ENCODE measurements at regions not wholly inside any gene's neighbourhood (a gene's known extent, or its start where the extent isn't known, plus 50 kb on each side); places are given as distances from the start of the nearest gene placed in this dataset.

GRCh38 chr15:70283511-70283910, 185.8 kb upstream of the TLE3 start:
- Histone ChIP-seq H3K27me3 (ENCODE audit: insufficient read depth, low read length) (no peaks in the 10 kb centered on the region), H3K9me3 (ENCODE audit: insufficient read depth, low read depth, low read length) (no peaks in the 10 kb centered on the region), H3K36me3 (ENCODE audit: insufficient read depth, low read length) (no peaks in the 10 kb centered on the region), H3K4me1 (ENCODE audit: insufficient read depth, low read length) (peaks cover 14% of the 10 kb centered on the region), H3K4me3 (ENCODE audit: low read length) (no peak overlapping the region), H3K27ac (ENCODE audit: low read depth, low read length) (no peak overlapping the region), H3K9ac (ENCODE audit: low read depth, low read length) (no peak overlapping the region)
- WGBS, result 89% methylated on average over 1 of the region's 1 CpG

- Histone ChIP-seq H3K9me3 (ENCODE audit: insufficient read depth, low read depth, low read length) (no peaks in the 10 kb centered on the region), H3K27ac (ENCODE audit: low read depth, low read length) (no peak overlapping the region)
- 82% methylated on average over 4 of the region's 4 CpGs for WGBS
These were observed 184.1 kb upstream of the TLE3 start for GRCh38 chr15:70281811-70282307.

GRCh38 chr15:70281261-70281810, 183.6 kb upstream of the TLE3 start:
- Histone ChIP-seq H3K36me3 (ENCODE audit: insufficient read depth, low read length) (no peaks in the 10 kb centered on the region), H3K27ac (ENCODE audit: low read depth, low read length) (no peak overlapping the region), H3K9ac (ENCODE audit: low read depth, low read length) (no peak overlapping the region), H3K4me1 (ENCODE audit: insufficient read depth, low read length) (peaks cover 13% of the 10 kb centered on the region), H3K4me3 (ENCODE audit: low read length) (no peak overlapping the region), H3K27me3 (ENCODE audit: insufficient read depth, low read length) (no peaks in the 10 kb centered on the region), H3K9me3 (ENCODE audit: insufficient read depth, low read depth, low read length) (no peaks in the 10 kb centered on the region)
- 94% methylated on average over 3 of the region's 3 CpGs for WGBS

More at GRCh38 chr15:70281811-70282307, 184.1 kb upstream of the TLE3 start:
- no peaks in the 10 kb centered on the region for H3K36me3 ChIP-seq (ENCODE audit: insufficient read depth, low read length)
- H3K9ac ChIP-seq (ENCODE audit: low read depth, low read length), result no peak overlapping the region
- no peak overlapping the region for H3K4me3 ChIP-seq (ENCODE audit: low read length)
- H3K27me3 ChIP-seq (ENCODE audit: insufficient read depth, low read length), result no peaks in the 10 kb centered on the region
- H3K4me1 ChIP-seq (ENCODE audit: insufficient read depth, low read length), result peaks cover 14% of the 10 kb centered on the region

- Histone ChIP-seq H3K27me3 (ENCODE audit: insufficient read depth, low read length) (no peaks in the 10 kb centered on the region), H3K9ac (ENCODE audit: low read depth, low read length) (no peak overlapping the region), H3K27ac (ENCODE audit: low read depth, low read length) (no peak overlapping the region), H3K36me3 (ENCODE audit: insufficient read depth, low read length) (no peaks in the 10 kb centered on the region), H3K9me3 (ENCODE audit: insufficient read depth, low read depth, low read length) (no peaks in the 10 kb centered on the region), H3K4me3 (ENCODE audit: low read length) (no peak overlapping the region), H3K4me1 (ENCODE audit: insufficient read depth, low read length) (peaks cover 8% of the 10 kb centered on the region)
- WGBS, result 85% methylated on average over 6 of the region's 6 CpGs
These were observed 183.1 kb upstream of the TLE3 start for GRCh38 chr15:70280781-70281180.

GRCh38 chr15:70279096-70279495, 181.4 kb upstream of the TLE3 start:
- H3K9me3 ChIP-seq (ENCODE audit: insufficient read depth, low read depth, low read length), result no peaks in the 10 kb centered on the region
- H3K9ac ChIP-seq (ENCODE audit: low read depth, low read length), result no peak overlapping the region
- no peak overlapping the region for H3K4me3 ChIP-seq (ENCODE audit: low read length)
- H3K27me3 ChIP-seq (ENCODE audit: insufficient read depth, low read length), result no peaks in the 10 kb centered on the region
- no peaks in the 10 kb centered on the region for H3K4me1 ChIP-seq (ENCODE audit: insufficient read depth, low read length)
- 87% methylated on average over 6 of the region's 6 CpGs for WGBS
- H3K27ac ChIP-seq (ENCODE audit: low read depth, low read length), result no peak overlapping the region
- no peaks in the 10 kb centered on the region for H3K36me3 ChIP-seq (ENCODE audit: insufficient read depth, low read length)

- H3K36me3 ChIP-seq (ENCODE audit: insufficient read depth, low read length), result no peaks in the 10 kb centered on the region
- H3K27me3 ChIP-seq (ENCODE audit: insufficient read depth, low read length), result no peaks in the 10 kb centered on the region
- no peak overlapping the region for H3K9ac ChIP-seq (ENCODE audit: low read depth, low read length)
- H3K9me3 ChIP-seq (ENCODE audit: insufficient read depth, low read depth, low read length), result no peaks in the 10 kb centered on the region
- no peak overlapping the region for H3K4me3 ChIP-seq (ENCODE audit: low read length)
- no peak overlapping the region for H3K27ac ChIP-seq (ENCODE audit: low read depth, low read length)
- 87% methylated on average over 7 of the region's 7 CpGs for WGBS
- no peaks in the 10 kb centered on the region for H3K4me1 ChIP-seq (ENCODE audit: insufficient read depth, low read length)
These were observed 180.9 kb upstream of the TLE3 start for GRCh38 chr15:70278644-70279043.

- H3K9me3 ChIP-seq (ENCODE audit: insufficient read depth, low read depth, low read length), result no peaks in the 10 kb centered on the region
- no peaks in the 10 kb centered on the region for H3K4me1 ChIP-seq (ENCODE audit: insufficient read depth, low read length)
- no peak overlapping the region for H3K4me3 ChIP-seq (ENCODE audit: low read length)
- no peak overlapping the region for H3K27ac ChIP-seq (ENCODE audit: low read depth, low read length)
- H3K9ac ChIP-seq (ENCODE audit: low read depth, low read length), result no peak overlapping the region
- WGBS, result 90% methylated on average over 8 of the region's 8 CpGs
- no peaks in the 10 kb centered on the region for H3K27me3 ChIP-seq (ENCODE audit: insufficient read depth, low read length)
- H3K36me3 ChIP-seq (ENCODE audit: insufficient read depth, low read length), result no peaks in the 10 kb centered on the region
These were observed 179.8 kb upstream of the TLE3 start for GRCh38 chr15:70277556-70277955.

GRCh38 chr15:70276401-70276800, 178.7 kb upstream of the TLE3 start:
- no peak overlapping the region for H3K27ac ChIP-seq (ENCODE audit: low read depth, low read length)
- H3K9ac ChIP-seq (ENCODE audit: low read depth, low read length), result no peak overlapping the region
- no peaks in the 10 kb centered on the region for H3K36me3 ChIP-seq (ENCODE audit: insufficient read depth, low read length)
- H3K27me3 ChIP-seq (ENCODE audit: insufficient read depth, low read length), result 0 out of 2 replicates have a peak, but pooled peaks cover 4% of the 10 kb centered on the region
- 99% methylated on average over 3 of the region's 3 CpGs for WGBS
- no peak overlapping the region for H3K4me3 ChIP-seq (ENCODE audit: low read length)
- peaks cover 6% of the 10 kb centered on the region for H3K4me1 ChIP-seq (ENCODE audit: insufficient read depth, low read length)
- no peaks in the 10 kb centered on the region for H3K9me3 ChIP-seq (ENCODE audit: insufficient read depth, low read depth, low read length)

GRCh38 chr15:70275461-70276138, 177.9 kb upstream of the TLE3 start:
- Histone ChIP-seq H3K27ac (ENCODE audit: low read depth, low read length) (no peak overlapping the region), H3K4me3 (ENCODE audit: low read length) (no peak overlapping the region), H3K4me1 (ENCODE audit: insufficient read depth, low read length) (peaks cover 10% of the 10 kb centered on the region), H3K9me3 (ENCODE audit: insufficient read depth, low read depth, low read length) (no peaks in the 10 kb centered on the region), H3K36me3 (ENCODE audit: insufficient read depth, low read length) (no peaks in the 10 kb centered on the region), H3K9ac (ENCODE audit: low read depth, low read length) (no peak overlapping the region), H3K27me3 (ENCODE audit: insufficient read depth, low read length) (0 out of 2 replicates have a peak, but pooled peaks cover 4% of the 10 kb centered on the region)
- WGBS, result 93% methylated on average over 8 of the region's 8 CpGs

GRCh38 chr15:70274908-70275307, 177.2 kb upstream of the TLE3 start:
- 0 out of 2 replicates have a peak, but pooled peaks cover 4% of the 10 kb centered on the region for H3K27me3 ChIP-seq (ENCODE audit: insufficient read depth, low read length)
- no peaks in the 10 kb centered on the region for H3K9me3 ChIP-seq (ENCODE audit: insufficient read depth, low read depth, low read length)
- H3K27ac ChIP-seq (ENCODE audit: low read depth, low read length), result no peak overlapping the region
- peaks cover 10% of the 10 kb centered on the region for H3K4me1 ChIP-seq (ENCODE audit: insufficient read depth, low read length)
- H3K9ac ChIP-seq (ENCODE audit: low read depth, low read length), result no peak overlapping the region
- no peaks in the 10 kb centered on the region for H3K36me3 ChIP-seq (ENCODE audit: insufficient read depth, low read length)
- no peak overlapping the region for H3K4me3 ChIP-seq (ENCODE audit: low read length)
- WGBS, result 79% methylated on average over 4 of the region's 4 CpGs

GRCh38 chr15:70274255-70274880, 176.7 kb upstream of the TLE3 start:
- peaks cover 9% of the 10 kb centered on the region; the same call in 1 of the 2 replicates for H3K27me3 ChIP-seq (ENCODE audit: insufficient read depth, low read length)
- WGBS, result 90% methylated on average over 3 of the region's 3 CpGs
- no peak overlapping the region for H3K27ac ChIP-seq (ENCODE audit: low read depth, low read length)
- no peak overlapping the region for H3K4me3 ChIP-seq (ENCODE audit: low read length)
- no peaks in the 10 kb centered on the region for H3K36me3 ChIP-seq (ENCODE audit: insufficient read depth, low read length)
- H3K9ac ChIP-seq (ENCODE audit: low read depth, low read length), result no peak overlapping the region
- H3K9me3 ChIP-seq (ENCODE audit: insufficient read depth, low read depth, low read length), result no peaks in the 10 kb centered on the region
- H3K4me1 ChIP-seq (ENCODE audit: insufficient read depth, low read length), result peaks cover 10% of the 10 kb centered on the region
